ENCODE measurements at regions not wholly inside any gene's neighbourhood (a gene's known extent, or its start where the extent isn't known, plus 50 kb on each side); places are given as distances from the start of the nearest gene placed in this dataset.

GRCh38 chr6:4589295-4589694 is 186.9 kb upstream of the CDYL start:
- peaks cover 15 to 17% of the 10 kb centered on the region in 2 donors for H3K27me3 Mint-ChIP-seq
- H3K4me1 Mint-ChIP-seq = peaks cover 9 to 11% of the 10 kb centered on the region in 2 donors
- H3K9me3 Mint-ChIP-seq = peaks cover 0 to 1% of the 10 kb centered on the region in 2 donors
- H3K4me3 Mint-ChIP-seq = no peak overlapping the region
- no peak for DNase-seq
- ATAC-seq (replicated peaks) = no peak
- H3K36me3 Mint-ChIP-seq = no peaks in the 10 kb centered on the region
- H3K27ac Mint-ChIP-seq = no peak overlapping the region

- DNase-seq (no peak), ATAC-seq (replicated peaks) (no peak)
- H3K27ac Mint-ChIP-seq = no peak overlapping the region
- peaks cover 4% of the 10 kb centered on the region in 2 donors for H3K4me1 Mint-ChIP-seq
- H3K4me3 Mint-ChIP-seq = no peak overlapping the region
- peaks cover 15 to 17% of the 10 kb centered on the region in 2 donors for H3K27me3 Mint-ChIP-seq
- peaks cover 0 to 1% of the 10 kb centered on the region in 2 donors for H3K9me3 Mint-ChIP-seq
- H3K36me3 Mint-ChIP-seq = no peaks in the 10 kb centered on the region
Measured at GRCh38 chr6:4588581-4588980, 187.6 kb upstream of the CDYL start.

GRCh38 chr6:4588163-4588562 is 188.0 kb upstream of the CDYL start:
- Mint-ChIP-seq H3K4me3 (no peak overlapping the region), H3K27ac (no peak overlapping the region), H3K9me3 (peaks cover 0 to 1% of the 10 kb centered on the region in 2 donors), H3K27me3 (peaks cover 15 to 17% of the 10 kb centered on the region in 2 donors), H3K36me3 (no peaks in the 10 kb centered on the region), H3K4me1 (peaks cover under 1 to 4% of the 10 kb centered on the region in 2 donors)
- ATAC-seq (replicated peaks) = no peak
- DNase-seq = no peak

- ATAC-seq (replicated peaks) = no peak
- H3K36me3 Mint-ChIP-seq = no peaks in the 10 kb centered on the region
- H3K4me3 Mint-ChIP-seq = no peak overlapping the region
- H3K27ac Mint-ChIP-seq = no peak overlapping the region
- DNase-seq = no peak
- peaks cover 15 to 17% of the 10 kb centered on the region in 2 donors for H3K27me3 Mint-ChIP-seq
- H3K4me1 Mint-ChIP-seq = peaks cover 0 to 4% of the 10 kb centered on the region in 2 donors
- H3K9me3 Mint-ChIP-seq = peaks cover 0 to 1% of the 10 kb centered on the region in 2 donors
Measured at GRCh38 chr6:4587171-4587570, 189.0 kb upstream of the CDYL start.

GRCh38 chr6:4586469-4586859 is 189.7 kb upstream of the CDYL start:
- H3K36me3 Mint-ChIP-seq = no peaks in the 10 kb centered on the region
- H3K4me1 Mint-ChIP-seq = no peaks in the 10 kb centered on the region
- DNase-seq = no peak
- no peak overlapping the region for H3K4me3 Mint-ChIP-seq
- H3K9me3 Mint-ChIP-seq = peaks cover 0 to 1% of the 10 kb centered on the region in 2 donors
- ATAC-seq (replicated peaks) = no peak
- H3K27ac Mint-ChIP-seq = no peak overlapping the region
- peaks cover 8 to 18% of the 10 kb centered on the region in 2 donors for H3K27me3 Mint-ChIP-seq

GRCh38 chr6:4585682-4586468 is 190.3 kb upstream of the CDYL start:
- ATAC-seq (replicated peaks) = no peak
- DNase-seq = no peak
- H3K4me3 Mint-ChIP-seq = no peak overlapping the region
- no peaks in the 10 kb centered on the region for H3K4me1 Mint-ChIP-seq
- H3K36me3 Mint-ChIP-seq = no peaks in the 10 kb centered on the region
- no peak overlapping the region for H3K27ac Mint-ChIP-seq
- H3K27me3 Mint-ChIP-seq = peaks cover 4 to 15% of the 10 kb centered on the region in 2 donors
- peaks cover 0 to 1% of the 10 kb centered on the region in 2 donors for H3K9me3 Mint-ChIP-seq

- Mint-ChIP-seq H3K9me3 (peaks cover 0 to 1% of the 10 kb centered on the region in 2 donors), H3K27me3 (peaks cover 10 to 22% of the 10 kb centered on the region in 2 donors), H3K36me3 (no peaks in the 10 kb centered on the region), H3K4me3 (no peak overlapping the region), H3K4me1 (no peaks in the 10 kb centered on the region), H3K27ac (no peak overlapping the region)
- no peak for ATAC-seq (replicated peaks)
- DNase-seq = no peak
Measured at GRCh38 chr6:4584801-4585200, 191.4 kb upstream of the CDYL start.

GRCh38 chr6:4582506-4583417 is 193.4 kb upstream of the CDYL start:
- no peak overlapping the region for H3K4me3 Mint-ChIP-seq
- no peaks in the 10 kb centered on the region for H3K36me3 Mint-ChIP-seq
- H3K9me3 Mint-ChIP-seq = no peaks in the 10 kb centered on the region
- DNase-seq (no peak), ATAC-seq (replicated peaks) (no peak)
- H3K4me1 Mint-ChIP-seq = no peaks in the 10 kb centered on the region
- peaks cover 10 to 16% of the 10 kb centered on the region in 2 donors for H3K27me3 Mint-ChIP-seq
- H3K27ac Mint-ChIP-seq = no peak overlapping the region

- DNase-seq (no peak), ATAC-seq (replicated peaks) (no peak)
- peaks cover 12 to 16% of the 10 kb centered on the region in 2 donors for H3K27me3 Mint-ChIP-seq
- no peaks in the 10 kb centered on the region for H3K36me3 Mint-ChIP-seq
- H3K4me1 Mint-ChIP-seq = no peaks in the 10 kb centered on the region
- no peak overlapping the region for H3K4me3 Mint-ChIP-seq
- H3K9me3 Mint-ChIP-seq = no peaks in the 10 kb centered on the region
- H3K27ac Mint-ChIP-seq = no peak overlapping the region
Measured at GRCh38 chr6:4581468-4582385, 194.5 kb upstream of the CDYL start.

- DNase-seq (no peak), ATAC-seq (replicated peaks) (no peak)
- no peak overlapping the region for H3K27ac Mint-ChIP-seq
- no peaks in the 10 kb centered on the region for H3K36me3 Mint-ChIP-seq
- H3K4me3 Mint-ChIP-seq = no peak overlapping the region
- H3K27me3 Mint-ChIP-seq = peaks cover 24 to 28% of the 10 kb centered on the region in 2 donors
- no peaks in the 10 kb centered on the region for H3K4me1 Mint-ChIP-seq
- H3K9me3 Mint-ChIP-seq = peaks cover 0 to 2% of the 10 kb centered on the region in 2 donors
Measured at GRCh38 chr6:4580361-4580760, 195.8 kb upstream of the CDYL start.

GRCh38 chr6:4577406-4577805 is 198.8 kb upstream of the CDYL start:
- ATAC-seq (replicated peaks) = no peak
- H3K36me3 Mint-ChIP-seq = peaks cover 0 to 3% of the 10 kb centered on the region in 2 donors
- H3K27me3 Mint-ChIP-seq = peaks cover 28 to 32% of the 10 kb centered on the region in 2 donors
- DNase-seq = no peak
- peaks cover 5% of the 10 kb centered on the region in 2 donors for H3K9me3 Mint-ChIP-seq
- no peak overlapping the region for H3K4me3 Mint-ChIP-seq
- no peaks in the 10 kb centered on the region for H3K4me1 Mint-ChIP-seq
- no peak overlapping the region for H3K27ac Mint-ChIP-seq

GRCh38 chr6:4575714-4576113 is 200.5 kb upstream of the CDYL start:
- Mint-ChIP-seq H3K27me3 (peaks cover 17 to 32% of the 10 kb centered on the region in 2 donors), H3K9me3 (peaks cover 11 to 12% of the 10 kb centered on the region in 2 donors), H3K36me3 (peaks cover 3% of the 10 kb centered on the region in 2 donors), H3K27ac (no peak overlapping the region), H3K4me1 (no peaks in the 10 kb centered on the region), H3K4me3 (no peak overlapping the region)
- DNase-seq (no peak), ATAC-seq (replicated peaks) (no peak)

- Mint-ChIP-seq H3K9me3 (peaks cover 14 to 16% of the 10 kb centered on the region in 2 donors), H3K27ac (no peak overlapping the region), H3K4me1 (no peaks in the 10 kb centered on the region), H3K27me3 (peaks cover 11 to 27% of the 10 kb centered on the region in 2 donors), H3K4me3 (no peak overlapping the region), H3K36me3 (peaks cover 3% of the 10 kb centered on the region in 2 donors)
- ATAC-seq (replicated peaks) = no peak
- DNase-seq = no peak
Measured at GRCh38 chr6:4574007-4574406, 202.2 kb upstream of the CDYL start.

GRCh38 chr6:4571011-4571410 is 205.2 kb upstream of the CDYL start:
- Mint-ChIP-seq H3K27me3 (peaks cover 11 to 18% of the 10 kb centered on the region in 2 donors), H3K4me1 (no peaks in the 10 kb centered on the region), H3K36me3 (peaks cover 3% of the 10 kb centered on the region in 2 donors), H3K4me3 (no peak overlapping the region), H3K27ac (no peak overlapping the region), H3K9me3 (peaks cover 14 to 19% of the 10 kb centered on the region in 2 donors)
- no peak for ATAC-seq (replicated peaks)
- no peak for DNase-seq

All from stimulated activated naive B cell treated with anti-CD40 and anti-IgM and Interleukin-4, amounts not matched to agents 10 μg/mL and 1 μg/mL and 100 μg/mL, for 72 hours (primary cell).